HG02970 (cell line): ENCODE measurements at regions not wholly inside any gene's neighbourhood (a gene's known extent, or its start where the extent isn't known, plus 50 kb on each side); places are given as distances from the start of the nearest gene placed in this dataset.
"Not testable (repeated sequence)": the region's sequence is repeated elsewhere in the genome, so short reads cannot be mapped to it uniquely, and the experiment has no call there.

Experiments used
- ATAC-seq: cut with Tn5 transposase; IDR thresholded peaks from one replicate; pipeline ENCODE4 v1.9.1; 2021; ENCODE audit warnings: mild to moderate bottlenecking, moderate library complexity, moderate number of reproducible peaks; ENCODE audit not compliant: unreplicated experiment, low FRiP score

- ATAC-seq, result no peak
Measured at GRCh38 chr18:60020107-60020925, 120.5 kb downstream of the PMAIP1 start.

GRCh38 chr18:60019463-60019840 is 119.7 kb downstream of the PMAIP1 start:
- ATAC-seq, result no peak

- no peak for ATAC-seq
Measured at GRCh38 chr18:60018618-60019462, 119.0 kb downstream of the PMAIP1 start.

DNA sequence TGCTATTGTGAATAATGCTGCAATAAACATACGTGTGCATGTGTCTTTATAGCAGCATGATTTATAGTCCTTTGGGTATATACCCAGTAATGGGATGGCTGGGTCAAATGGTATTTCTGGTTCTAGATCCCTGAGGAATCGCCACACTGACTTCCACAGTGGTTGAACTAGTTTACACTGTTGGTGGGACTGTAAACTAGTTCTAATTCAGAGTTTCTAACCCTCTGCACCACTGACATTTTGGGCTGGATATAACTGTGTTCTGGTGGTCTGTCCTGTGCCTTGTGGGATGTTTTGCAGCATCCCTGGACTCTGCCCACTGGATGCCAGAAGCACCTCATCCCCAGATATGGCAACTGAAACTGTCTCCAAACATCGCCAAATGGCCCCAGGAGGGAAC is 118.3 kb downstream of the PMAIP1 start:
- not testable (repeated sequence) for ATAC-seq

- no peak for ATAC-seq
Measured at GRCh38 chr18:60017371-60017770, 117.6 kb downstream of the PMAIP1 start.

DNA sequence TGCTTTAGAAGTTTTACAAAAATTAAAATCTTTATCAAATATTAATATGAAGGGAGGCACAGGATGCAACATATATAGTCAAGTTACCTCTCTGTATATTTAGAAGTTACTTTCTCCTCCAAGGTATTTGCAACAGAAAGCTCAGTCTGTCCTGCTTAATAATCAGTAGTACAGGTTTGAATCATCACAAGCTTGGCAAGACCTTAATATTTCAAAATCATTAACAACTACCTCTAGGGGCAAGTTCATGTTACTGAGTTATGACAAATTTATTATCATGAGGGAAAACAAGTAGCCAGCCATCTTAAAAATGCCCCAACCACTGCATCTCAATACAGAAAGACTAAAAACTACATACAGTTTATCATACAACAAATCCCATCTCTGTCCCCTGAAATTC is 116.0 kb downstream of the PMAIP1 start:
- not testable (repeated sequence) for ATAC-seq

DNA sequence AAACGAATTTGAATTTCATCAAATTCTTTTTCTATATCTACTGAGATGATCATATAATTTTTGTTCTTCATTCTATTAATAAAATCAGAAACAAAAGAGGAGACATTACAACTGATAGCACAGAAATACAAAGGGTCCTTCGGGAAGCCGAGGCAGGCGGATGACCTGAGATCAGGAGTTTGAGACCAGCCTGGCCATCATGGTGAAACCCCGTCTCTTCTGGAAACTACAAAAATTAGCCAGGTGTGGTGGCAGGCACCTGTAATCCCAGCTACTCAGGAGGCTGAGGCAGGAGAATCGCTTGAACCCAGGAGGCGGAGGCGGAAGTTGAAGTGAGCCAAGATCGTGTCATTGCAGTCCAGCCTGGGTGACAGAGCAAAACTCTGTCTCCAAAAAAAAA is 113.4 kb downstream of the PMAIP1 start:
- ATAC-seq, result not testable (repeated sequence)

- ATAC-seq, result no peak
Measured at GRCh38 chr18:60010984-60011383, 111.2 kb downstream of the PMAIP1 start.

- ATAC-seq, result no peak
Measured at GRCh38 chr18:60010513-60010912, 110.7 kb downstream of the PMAIP1 start.

GRCh38 chr18:60007661-60008060 is 107.9 kb downstream of the PMAIP1 start:
- no peak for ATAC-seq

DNA sequence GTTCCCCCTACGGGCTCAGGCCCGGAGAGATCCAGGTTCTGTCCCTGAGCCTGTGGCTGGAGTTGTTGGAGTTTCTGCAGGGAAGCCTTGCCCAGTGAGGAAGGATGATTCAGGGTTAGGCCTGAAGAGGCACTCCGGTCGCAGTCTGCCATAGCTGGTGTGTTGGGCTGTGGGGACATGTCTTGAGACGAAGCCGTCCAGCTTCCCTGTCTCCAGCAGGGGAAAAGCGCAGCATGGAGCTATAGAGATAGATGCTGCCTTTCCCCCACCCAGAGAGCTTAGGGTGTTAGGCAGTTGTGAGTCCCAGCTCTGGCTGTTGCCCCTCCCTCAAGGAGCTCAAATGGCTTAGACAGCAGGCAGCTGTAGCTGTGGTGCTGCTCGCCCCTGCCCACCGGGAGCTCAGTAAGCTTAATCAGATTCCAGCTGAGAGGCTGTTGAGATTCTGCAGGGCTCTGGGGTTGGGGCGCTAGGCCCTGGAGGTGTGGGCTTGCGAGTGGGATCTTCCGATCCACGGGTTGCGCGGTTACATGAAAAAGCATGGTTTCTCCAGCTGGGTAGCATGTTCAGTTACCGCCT is 103.9 kb downstream of the PMAIP1 start:
- no peak for ATAC-seq

- ATAC-seq, result no peak
Measured at GRCh38 chr18:59996370-59996966, 96.7 kb downstream of the PMAIP1 start.

GRCh38 chr18:59994357-59994756 is 94.6 kb downstream of the PMAIP1 start:
- no peak for ATAC-seq

- ATAC-seq, result no peak
Measured at GRCh38 chr18:59993560-59993959, 93.8 kb downstream of the PMAIP1 start.

- no peak for ATAC-seq
Measured at GRCh38 chr18:59990121-59990823, 90.5 kb downstream of the PMAIP1 start.

GRCh38 chr18:59988098-59988706 is 88.4 kb downstream of the PMAIP1 start:
- ATAC-seq, result no peak

GRCh38 chr18:59987102-59987501 is 87.3 kb downstream of the PMAIP1 start:
- ATAC-seq, result no peak

DNA sequence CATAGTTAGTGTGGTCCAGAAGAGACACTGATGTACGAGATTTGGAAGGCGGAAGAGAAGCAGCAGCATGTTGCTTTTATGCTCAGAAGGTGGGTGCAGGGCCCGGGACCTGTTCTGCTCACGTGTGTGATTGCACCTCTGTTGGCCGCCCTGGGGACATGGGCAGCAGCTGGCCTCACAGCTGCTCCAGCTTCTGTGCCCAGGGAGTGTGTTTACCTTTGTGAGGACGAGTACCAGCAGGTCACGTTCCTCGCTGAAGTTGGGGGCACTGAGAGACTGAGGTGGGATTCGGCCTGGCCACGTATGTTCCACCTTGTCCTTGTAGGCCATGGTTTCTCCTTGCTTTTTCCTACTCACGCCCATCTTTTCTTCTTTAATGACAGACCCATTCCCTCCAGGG is 86.3 kb downstream of the PMAIP1 start:
- ATAC-seq, result no peak

- no peak for ATAC-seq
Measured at GRCh38 chr18:59985289-59985688, 85.5 kb downstream of the PMAIP1 start.

GRCh38 chr18:59983506-59983905 is 83.7 kb downstream of the PMAIP1 start:
- no peak for ATAC-seq
